Right renal cortex interstitium (tissue), 3 donors: ENCODE measurements at regions not wholly inside any gene's neighbourhood (a gene's known extent, or its start where the extent isn't known, plus 50 kb on each side); places are given as distances from the start of the nearest gene placed in this dataset.
"Not testable (repeated sequence)": the region's sequence is repeated elsewhere in the genome, so short reads cannot be mapped to it uniquely, and the experiment has no call there.

Experiments used
- DNase-seq, 3 donors: peaks; one replicate each; pipeline ENCODE4 v3.0.0-alpha.2; 2013; ENCODE audit warnings: low read depth in 3 of 3, low spot score in 2 of 3

GRCh38 chr7:152505606-152506005, 69.8 kb upstream of the KMT2C start:
- DNase-seq: no peak

- DNase-seq: no peak
These were observed 69.0 kb upstream of the KMT2C start for GRCh38 chr7:152504816-152505215.

GRCh38 chr7:152504367-152504766, 68.6 kb upstream of the KMT2C start:
- no peak for DNase-seq

- DNase-seq: no peak
These were observed 67.3 kb upstream of the KMT2C start for GRCh38 chr7:152502813-152503790.

GRCh38 chr7:152501506-152501905, 65.7 kb upstream of the KMT2C start:
- no peak for DNase-seq

- DNase-seq: not testable (repeated sequence)
These were observed 64.2 kb upstream of the KMT2C start for GRCh38 chr7:152499969-152500368.

GRCh38 chr7:152495867-152496266, 60.1 kb upstream of the KMT2C start:
- DNase-seq: no peak

GRCh38 chr7:152492952-152493351, 57.1 kb upstream of the KMT2C start:
- DNase-seq: no peak

- DNase-seq: no peak
These were observed 53.2 kb upstream of the KMT2C start for GRCh38 chr7:152489044-152489443.

GRCh38 chr7:152486968-152487367, 51.2 kb upstream of the KMT2C start:
- DNase-seq: no peak

GRCh38 chr7:152485826-152486225, 50.0 kb upstream of the KMT2C start:
- DNase-seq: no peak
